GM23338 (cell line): ENCODE measurements at regions not wholly inside any gene's neighbourhood (a gene's known extent, or its start where the extent isn't known, plus 50 kb on each side); places are given as distances from the start of the nearest gene placed in this dataset.

ENCODE experiments used
- ATAC-seq: fragments of 200-7000 bp; cut with Tn5 transposase; 3 replicates; pipeline ENCODE4 v1.9.1; 2020
- DNase-seq: peaks from one replicate; pipeline ENCODE4 v3.0.0-alpha.2; 2015; ENCODE audit warnings: low spot score
- H2AFZ ChIP-seq: fragments of 200-600 bp; sonication (generic); 2 replicates; pipeline ENCODE4 v1.8.0; 2016; ENCODE audit warnings: antibody characterized with exemption, mild to moderate bottlenecking, moderate library complexity
- H3F3A ChIP-seq: fragments of 200-600 bp; sonication (generic); replicated peaks from 2 replicates; pipeline ENCODE4 v1.8.0; 2017; ENCODE audit warnings: antibody characterized with exemption, mixed run types, low read depth
- H3K27ac ChIP-seq: fragments of 200-600 bp; sonication (generic); 2 replicates; pipeline ENCODE4 v1.6.1; 2016; ENCODE audit warnings: low read depth
- H3K27me3 ChIP-seq: fragments of 200-600 bp; sonication (generic); 2 replicates; pipeline ENCODE4 v1.8.0; 2016; ENCODE audit warnings: mild to moderate bottlenecking, mixed run types, moderate library complexity; ENCODE audit not compliant: insufficient read depth
- H3K36me3 ChIP-seq: fragments of 200-600 bp; sonication (generic); 2 replicates; pipeline ENCODE4 v1.8.0; 2016; ENCODE audit warnings: mild to moderate bottlenecking; ENCODE audit not compliant: insufficient read depth
- H3K4me1 ChIP-seq: fragments of 200-600 bp; sonication (generic); 2 replicates; pipeline ENCODE4 v1.8.0; 2016; ENCODE audit warnings: mild to moderate bottlenecking, moderate library complexity; ENCODE audit not compliant: insufficient read depth
- H3K4me2 ChIP-seq: fragments of 200-600 bp; sonication (generic); 2 replicates; pipeline ENCODE4 v1.7.1; 2017; ENCODE audit warnings: mixed run types
- H3K4me3 ChIP-seq: fragments of 200-600 bp; sonication (generic); 2 replicates; pipeline ENCODE4 v1.6.1; 2016; ENCODE audit warnings: mixed run types
- H3K79me2 ChIP-seq: fragments of 200-600 bp; sonication (generic); replicated peaks from 2 replicates; pipeline ENCODE4 v1.8.0; 2017; ENCODE audit warnings: mild to moderate bottlenecking; ENCODE audit not compliant: insufficient read depth
- H3K9me2 ChIP-seq: fragments of 200-600 bp; sonication (generic); 2 replicates; pipeline ENCODE4 v1.8.0; 2017; ENCODE audit not compliant: insufficient read depth
- H4K20me1 ChIP-seq: fragments of 200-600 bp; sonication (generic); replicated peaks from 2 replicates; pipeline ENCODE4 v1.8.0; 2017; ENCODE audit warnings: mild to moderate bottlenecking; ENCODE audit not compliant: insufficient read depth
- H3K27ac Mint-ChIP-seq: 2 replicates; pipeline ENCODE4 v1.8.0; 2020; ENCODE audit warnings: inconsistent platforms, mild to moderate bottlenecking, moderate library complexity, mixed read lengths
- H3K27me3 Mint-ChIP-seq: 3 replicates; pipeline ENCODE4 v1.8.0; 2022; ENCODE audit warnings: low read depth, mild to moderate bottlenecking, moderate library complexity, mixed read lengths, inconsistent platforms; ENCODE audit not compliant: insufficient read depth, poor library complexity
- H3K36me3 Mint-ChIP-seq: 3 replicates; pipeline ENCODE4 v1.8.0; 2021; ENCODE audit warnings: low read depth, mild to moderate bottlenecking, inconsistent platforms, moderate library complexity, mixed read lengths
- H3K4me1 Mint-ChIP-seq: 3 replicates; pipeline ENCODE4 v1.8.0; 2020; ENCODE audit warnings: mild to moderate bottlenecking, inconsistent platforms, mixed read lengths
- H3K4me3 Mint-ChIP-seq: 3 replicates; pipeline ENCODE4 v1.8.0; 2021; ENCODE audit warnings: moderate library complexity, mild to moderate bottlenecking, inconsistent platforms, mixed read lengths
- H3K9me3 Mint-ChIP-seq: 3 replicates; pipeline ENCODE4 v1.8.0; 2020; ENCODE audit warnings: moderate library complexity, mild to moderate bottlenecking, inconsistent platforms, mixed read lengths
- CREB1 ChIP-seq: fragments of 250-450 bp; sonication (Bioruptor Pico); IDR thresholded peaks from 2 replicates; pipeline ENCODE4 v1.5.0; 2020; ENCODE audit warnings: low read depth, mild to moderate bottlenecking, moderate library complexity
- EZH2 ChIP-seq: fragments of 200-600 bp; sonication (generic); IDR thresholded peaks from one replicate; pipeline ENCODE4 v1.8.0; 2017; ENCODE audit warnings: antibody characterized with exemption, mild to moderate bottlenecking, low read depth; ENCODE audit not compliant: unreplicated experiment
- EZH2phosphoT487 ChIP-seq: fragments of 200-600 bp; sonication (generic); IDR thresholded peaks from one replicate; pipeline ENCODE4 v1.8.1; 2018; ENCODE audit warnings: antibody characterized with exemption; ENCODE audit not compliant: unreplicated experiment
- JUNB ChIP-seq: IDR thresholded peaks from one replicate; pipeline ENCODE4 v1.6.1; 2016; ENCODE audit warnings: antibody characterized with exemption; ENCODE audit not compliant: unreplicated experiment
- NANOG ChIP-seq: IDR thresholded peaks from 2 replicates; pipeline ENCODE4 v1.6.1; 2016; ENCODE audit warnings: antibody characterized with exemption, borderline replicate concordance
- POLR2AphosphoS5 ChIP-seq: IDR thresholded peaks from 2 replicates; pipeline ENCODE4 v1.6.1; 2016; ENCODE audit warnings: antibody characterized with exemption, low read depth
- STAT1 ChIP-seq: IDR thresholded peaks from one replicate; pipeline ENCODE4 v1.6.1; 2016; ENCODE audit warnings: antibody characterized with exemption; ENCODE audit not compliant: unreplicated experiment
- ZNF114 ChIP-seq: fragments of 250-450 bp; sonication (Bioruptor Pico); IDR thresholded peaks from 2 replicates; pipeline ENCODE4 v1.5.0; 2020; ENCODE audit warnings: mild to moderate bottlenecking, moderate library complexity
- ZNF331 ChIP-seq: fragments of 250-450 bp; sonication (Bioruptor Pico); IDR thresholded peaks from 2 replicates; pipeline ENCODE4 v1.5.0; 2020; ENCODE audit warnings: low read depth, mild to moderate bottlenecking, moderate library complexity
- TF ChIP-seq, protein P1 (sequence below): IDR thresholded peaks from 2 replicates; pipeline ENCODE4 v1.6.1; 2016; ENCODE audit warnings: antibody characterized with exemption
- TF ChIP-seq, protein P2 (sequence below), 2 experiments: fragments of 200-600 bp in 1 of 2; sonication (generic) in 1 of 2; conservative IDR thresholded peaks; 2 replicates each; pipeline versions ENCODE4 v1.5.1 to v1.6.1; 2016 to 2017; ENCODE audit warnings: antibody characterized with exemption in 2 of 2, low read depth in 2 of 2, mild to moderate bottlenecking in 2 of 2, moderate library complexity in 1 of 2
- TF ChIP-seq, protein P3 (sequence below): IDR thresholded peaks from one replicate; pipeline ENCODE4 v1.6.1; 2018; ENCODE audit warnings: antibody characterized with exemption; ENCODE audit not compliant: unreplicated experiment

DNA sequence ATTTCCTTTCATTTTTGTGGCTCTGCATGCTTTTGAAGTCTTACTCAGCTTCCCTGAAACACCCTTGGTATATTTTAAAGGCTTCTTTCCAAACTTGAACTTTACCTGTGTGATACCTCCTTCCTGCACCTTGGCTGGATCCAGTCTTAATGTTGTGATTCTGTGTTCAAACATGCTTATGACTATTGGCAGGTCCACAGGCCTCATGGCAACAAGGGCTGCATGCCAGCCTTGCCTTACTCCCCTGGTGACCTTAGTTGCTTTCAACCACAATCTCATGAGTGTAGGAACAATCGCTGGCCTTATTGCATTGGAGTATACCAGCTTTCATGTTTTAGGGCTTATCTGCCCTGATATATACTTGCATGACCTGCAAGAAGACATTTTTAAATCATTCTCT, 238.7 kb downstream of the KIF20B start:
- 0 out of 2 replicates have a peak, but pooled peaks cover 3% of the 10 kb centered on the region for H3K36me3 ChIP-seq
- H3F3A ChIP-seq = no peaks in the 10 kb centered on the region
- no peak for TF ChIP-seq EZH2phosphoT487
- TF ChIP-seq, protein P1, sequence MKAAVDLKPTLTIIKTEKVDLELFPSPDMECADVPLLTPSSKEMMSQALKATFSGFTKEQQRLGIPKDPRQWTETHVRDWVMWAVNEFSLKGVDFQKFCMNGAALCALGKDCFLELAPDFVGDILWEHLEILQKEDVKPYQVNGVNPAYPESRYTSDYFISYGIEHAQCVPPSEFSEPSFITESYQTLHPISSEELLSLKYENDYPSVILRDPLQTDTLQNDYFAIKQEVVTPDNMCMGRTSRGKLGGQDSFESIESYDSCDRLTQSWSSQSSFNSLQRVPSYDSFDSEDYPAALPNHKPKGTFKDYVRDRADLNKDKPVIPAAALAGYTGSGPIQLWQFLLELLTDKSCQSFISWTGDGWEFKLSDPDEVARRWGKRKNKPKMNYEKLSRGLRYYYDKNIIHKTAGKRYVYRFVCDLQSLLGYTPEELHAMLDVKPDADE = no peak
- no peaks in the 10 kb centered on the region for H3K27me3 ChIP-seq
- peaks cover 16% of the 10 kb centered on the region for H3K9me3 Mint-ChIP-seq
- H3K4me2 ChIP-seq = no peak overlapping the region
- DNase-seq (no peak), ATAC-seq (no peak)
- no peak overlapping the region for H3K4me3 ChIP-seq
- H3K4me1 Mint-ChIP-seq = no peaks in the 10 kb centered on the region
- H3K27ac Mint-ChIP-seq = no peak overlapping the region
- H3K4me3 Mint-ChIP-seq = no peak overlapping the region
- no peaks in the 10 kb centered on the region for H3K4me1 ChIP-seq
- H4K20me1 ChIP-seq = no peaks in the 10 kb centered on the region; the same call in 1 of the 2 replicates
- no peaks in the 10 kb centered on the region for H3K27me3 Mint-ChIP-seq
- peaks cover 4% of the 10 kb centered on the region; the same call in 2 of the 3 replicates for H3K36me3 Mint-ChIP-seq
- peaks cover 14% of the 10 kb centered on the region; the same call in 1 of the 2 replicates for H3K9me2 ChIP-seq
- H2AFZ ChIP-seq = no peak overlapping the region
- H3K79me2 ChIP-seq = no peaks in the 10 kb centered on the region
- no peak overlapping the region for H3K27ac ChIP-seq

DNA sequence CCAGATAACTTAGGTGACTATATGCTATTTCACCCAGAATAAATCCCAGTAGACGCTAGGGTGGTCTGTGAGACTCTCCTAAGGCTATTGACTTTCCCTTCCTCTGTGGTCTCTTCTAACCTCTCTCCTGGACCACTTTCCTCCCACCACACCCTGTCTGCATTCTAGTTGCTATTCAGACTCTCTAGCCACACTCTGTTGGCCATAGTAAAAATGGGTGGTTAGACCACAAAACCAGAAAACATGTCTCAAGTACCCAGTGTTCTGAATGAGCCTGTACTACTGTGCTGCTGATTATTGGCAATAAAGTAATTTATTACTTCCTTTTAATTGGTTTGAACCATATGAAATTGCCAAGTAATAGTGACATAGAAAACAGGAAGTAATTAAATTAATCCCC, 240.8 kb downstream of the KIF20B start:
- H3K4me3 Mint-ChIP-seq = no peak overlapping the region
- Histone ChIP-seq H3K4me3 (no peak overlapping the region), H3K36me3 (0 out of 2 replicates have a peak, but pooled peaks cover 3% of the 10 kb centered on the region), H2AFZ (no peak overlapping the region), H3K79me2 (no peaks in the 10 kb centered on the region), H3K4me1 (no peaks in the 10 kb centered on the region), H3K27ac (no peak overlapping the region), H4K20me1 (no peaks in the 10 kb centered on the region; the same call in 1 of the 2 replicates), H3K9me2 (peaks cover 14% of the 10 kb centered on the region; the same call in 1 of the 2 replicates), H3F3A (no peaks in the 10 kb centered on the region), H3K4me2 (no peak overlapping the region), H3K27me3 (no peaks in the 10 kb centered on the region)
- H3K4me1 Mint-ChIP-seq = no peaks in the 10 kb centered on the region
- no peak overlapping the region for H3K27ac Mint-ChIP-seq
- H3K27me3 Mint-ChIP-seq = no peaks in the 10 kb centered on the region
- H3K9me3 Mint-ChIP-seq = peaks cover 10% of the 10 kb centered on the region
- DNase-seq (no peak), ATAC-seq (no peak)
- H3K36me3 Mint-ChIP-seq = peaks cover 4% of the 10 kb centered on the region; the same call in 2 of the 3 replicates
- no peak for TF ChIP-seq JUNB
- no peak for TF ChIP-seq NANOG
- TF ChIP-seq ZNF114 (CRISPR knock-in tag) = no peak
- TF ChIP-seq EZH2phosphoT487 = no peak
- TF ChIP-seq ZNF331 (CRISPR knock-in tag) = no peak
- TF ChIP-seq STAT1 = no peak
- TF ChIP-seq, protein P2, sequence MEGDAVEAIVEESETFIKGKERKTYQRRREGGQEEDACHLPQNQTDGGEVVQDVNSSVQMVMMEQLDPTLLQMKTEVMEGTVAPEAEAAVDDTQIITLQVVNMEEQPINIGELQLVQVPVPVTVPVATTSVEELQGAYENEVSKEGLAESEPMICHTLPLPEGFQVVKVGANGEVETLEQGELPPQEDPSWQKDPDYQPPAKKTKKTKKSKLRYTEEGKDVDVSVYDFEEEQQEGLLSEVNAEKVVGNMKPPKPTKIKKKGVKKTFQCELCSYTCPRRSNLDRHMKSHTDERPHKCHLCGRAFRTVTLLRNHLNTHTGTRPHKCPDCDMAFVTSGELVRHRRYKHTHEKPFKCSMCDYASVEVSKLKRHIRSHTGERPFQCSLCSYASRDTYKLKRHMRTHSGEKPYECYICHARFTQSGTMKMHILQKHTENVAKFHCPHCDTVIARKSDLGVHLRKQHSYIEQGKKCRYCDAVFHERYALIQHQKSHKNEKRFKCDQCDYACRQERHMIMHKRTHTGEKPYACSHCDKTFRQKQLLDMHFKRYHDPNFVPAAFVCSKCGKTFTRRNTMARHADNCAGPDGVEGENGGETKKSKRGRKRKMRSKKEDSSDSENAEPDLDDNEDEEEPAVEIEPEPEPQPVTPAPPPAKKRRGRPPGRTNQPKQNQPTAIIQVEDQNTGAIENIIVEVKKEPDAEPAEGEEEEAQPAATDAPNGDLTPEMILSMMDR (conservative IDR thresholded peaks at IDR 0.05; ENCODE audit: low read depth in 2 of 2) = no peak
- TF ChIP-seq EZH2 = no peak
- TF ChIP-seq CREB1 (CRISPR knock-in tag) = no peak
- TF ChIP-seq, protein P1 = no peak
- TF ChIP-seq, protein P3, sequence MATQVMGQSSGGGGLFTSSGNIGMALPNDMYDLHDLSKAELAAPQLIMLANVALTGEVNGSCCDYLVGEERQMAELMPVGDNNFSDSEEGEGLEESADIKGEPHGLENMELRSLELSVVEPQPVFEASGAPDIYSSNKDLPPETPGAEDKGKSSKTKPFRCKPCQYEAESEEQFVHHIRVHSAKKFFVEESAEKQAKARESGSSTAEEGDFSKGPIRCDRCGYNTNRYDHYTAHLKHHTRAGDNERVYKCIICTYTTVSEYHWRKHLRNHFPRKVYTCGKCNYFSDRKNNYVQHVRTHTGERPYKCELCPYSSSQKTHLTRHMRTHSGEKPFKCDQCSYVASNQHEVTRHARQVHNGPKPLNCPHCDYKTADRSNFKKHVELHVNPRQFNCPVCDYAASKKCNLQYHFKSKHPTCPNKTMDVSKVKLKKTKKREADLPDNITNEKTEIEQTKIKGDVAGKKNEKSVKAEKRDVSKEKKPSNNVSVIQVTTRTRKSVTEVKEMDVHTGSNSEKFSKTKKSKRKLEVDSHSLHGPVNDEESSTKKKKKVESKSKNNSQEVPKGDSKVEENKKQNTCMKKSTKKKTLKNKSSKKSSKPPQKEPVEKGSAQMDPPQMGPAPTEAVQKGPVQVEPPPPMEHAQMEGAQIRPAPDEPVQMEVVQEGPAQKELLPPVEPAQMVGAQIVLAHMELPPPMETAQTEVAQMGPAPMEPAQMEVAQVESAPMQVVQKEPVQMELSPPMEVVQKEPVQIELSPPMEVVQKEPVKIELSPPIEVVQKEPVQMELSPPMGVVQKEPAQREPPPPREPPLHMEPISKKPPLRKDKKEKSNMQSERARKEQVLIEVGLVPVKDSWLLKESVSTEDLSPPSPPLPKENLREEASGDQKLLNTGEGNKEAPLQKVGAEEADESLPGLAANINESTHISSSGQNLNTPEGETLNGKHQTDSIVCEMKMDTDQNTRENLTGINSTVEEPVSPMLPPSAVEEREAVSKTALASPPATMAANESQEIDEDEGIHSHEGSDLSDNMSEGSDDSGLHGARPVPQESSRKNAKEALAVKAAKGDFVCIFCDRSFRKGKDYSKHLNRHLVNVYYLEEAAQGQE = no peak
- TF ChIP-seq POLR2AphosphoS5 = no peak
